IMR-90 (cell line): ENCODE measurements at regions not wholly inside any gene's neighbourhood (a gene's known extent, or its start where the extent isn't known, plus 50 kb on each side); places are given as distances from the start of the nearest gene placed in this dataset.

ENCODE experiments used
- ATAC-seq: fragments of 200-7000 bp; cut with Tn5 transposase; 2 replicates; pipeline ENCODE4 v1.9.1; 2020; ENCODE audit warnings: low read depth, mild to moderate bottlenecking, moderate library complexity
- BruUV-seq: library from RNA; stranded (reverse); fragments of 400-500 nt; replicated peaks from 2 replicates; lab custom pipeline; 2021; lab: Mats Ljungman, UMichigan
- CTCF ChIA-PET: fragments of 300-600 bp; formaldehyde crosslinking; extraction: SDS; loops from one replicate; lab custom pipeline; 2021; ENCODE audit warnings: antibody characterized with exemption; lab: Yijun Ruan, JAX
- POLR2A ChIA-PET: fragments of 300-600 bp; sonication (Branson Sonifier 250); formaldehyde crosslinking; loops from one replicate; lab custom pipeline; 2022; ENCODE audit warnings: antibody characterized with exemption; ENCODE audit not compliant: unreplicated experiment; lab: Charles Lee
- DNase-seq: peaks from one replicate; pipeline ENCODE4 v3.0.0; 2013
- H2AFZ ChIP-seq: replicated peaks from 2 replicates; pipeline ENCODE3; 2013; ENCODE audit warnings: low read length, mild to moderate bottlenecking; ENCODE audit not compliant: poor library complexity
- H2AK5ac ChIP-seq: 2 replicates; pipeline ENCODE4 v1.6.1; 2013; ENCODE audit warnings: low read depth, low read length, inconsistent platforms
- H2AK9ac ChIP-seq: replicated peaks from 2 replicates; pipeline ENCODE3; 2013; ENCODE audit warnings: mild to moderate bottlenecking, low read depth, low read length, moderate library complexity; ENCODE audit not compliant: poor library complexity
- H2BK120ac ChIP-seq: 2 replicates; pipeline ENCODE4 v1.6.1; 2013; ENCODE audit warnings: low read depth, low read length, inconsistent platforms
- H2BK15ac ChIP-seq: 3 replicates; pipeline ENCODE4 v1.6.1; 2013; ENCODE audit warnings: low read depth, low read length, inconsistent platforms
- H2BK20ac ChIP-seq: 2 replicates; pipeline ENCODE4 v1.6.1; 2013; ENCODE audit warnings: low read depth, mild to moderate bottlenecking, inconsistent platforms, low read length, moderate library complexity
- H2BK5ac ChIP-seq: 2 replicates; pipeline ENCODE4 v1.6.1; 2013; ENCODE audit warnings: mild to moderate bottlenecking, low read depth, low read length, inconsistent platforms; ENCODE audit not compliant: poor library complexity, severe bottlenecking
- H3K14ac ChIP-seq: replicated peaks from 2 replicates; pipeline ENCODE4 v1.6.1; 2013; ENCODE audit warnings: low read depth, low read length, inconsistent platforms
- H3K18ac ChIP-seq: 2 replicates; pipeline ENCODE4 v1.6.1; 2013; ENCODE audit warnings: low read depth, low read length, control low read depth
- H3K23ac ChIP-seq: 2 replicates; pipeline ENCODE4 v1.6.1; 2013; ENCODE audit warnings: low read depth, low read length, inconsistent platforms
- H3K27ac ChIP-seq: 2 replicates; pipeline ENCODE4 v1.5.1; 2013; ENCODE audit warnings: mild to moderate bottlenecking, control low read depth, low read length; ENCODE audit not compliant: insufficient read depth
- H3K27me3 ChIP-seq: 2 replicates; pipeline ENCODE4 v1.6.1; 2013; ENCODE audit warnings: low read length; ENCODE audit not compliant: control insufficient read depth, insufficient read depth
- H3K36me3 ChIP-seq: 2 replicates; pipeline ENCODE4 v1.6.1; 2013; ENCODE audit warnings: low read length, mixed read lengths; ENCODE audit not compliant: control insufficient read depth, insufficient read depth
- H3K4ac ChIP-seq: 2 replicates; pipeline ENCODE4 v1.6.1; 2013; ENCODE audit warnings: low read depth, low read length, inconsistent platforms
- H3K4me1 ChIP-seq: 2 replicates; pipeline ENCODE4 v1.6.1; 2013; ENCODE audit warnings: low read length, mixed read lengths; ENCODE audit not compliant: control insufficient read depth, insufficient read depth
- H3K4me2 ChIP-seq: 2 replicates; pipeline ENCODE4 v1.6.1; 2013; ENCODE audit warnings: low read depth, mild to moderate bottlenecking, control low read depth, low read length, moderate library complexity
- H3K4me3 ChIP-seq: 2 replicates; pipeline ENCODE4 v1.5.1; 2013; ENCODE audit warnings: low read depth, mild to moderate bottlenecking, control low read depth, low read length, moderate library complexity; ENCODE audit not compliant: insufficient read depth
- H3K56ac ChIP-seq: 2 replicates; pipeline ENCODE4 v1.6.1; 2013; ENCODE audit warnings: low read length, inconsistent platforms; ENCODE audit not compliant: insufficient read depth; ENCODE audit errors: extremely low read depth
- H3K79me1 ChIP-seq, 2 experiments: 2 replicates each; pipeline ENCODE4 v1.6.1; 2013; ENCODE audit warnings: low read length in 2 of 2, inconsistent platforms in 1 of 2, low read depth in 1 of 2
- H3K9ac ChIP-seq: 2 replicates; pipeline ENCODE4 v1.6.1; 2013; ENCODE audit warnings: low read depth, low read length, control low read depth
- H3K9me1 ChIP-seq: 2 replicates; pipeline ENCODE4 v1.6.1; 2013; ENCODE audit warnings: low read length, inconsistent platforms; ENCODE audit not compliant: insufficient read depth
- H3K9me3 ChIP-seq: 2 replicates; pipeline ENCODE4 v1.6.1; 2013; ENCODE audit warnings: low read length; ENCODE audit not compliant: control insufficient read depth, insufficient read depth
- H4K20me1 ChIP-seq: 2 replicates; pipeline ENCODE4 v1.6.1; 2013; ENCODE audit warnings: low read length, inconsistent platforms; ENCODE audit not compliant: insufficient read depth
- H4K5ac ChIP-seq: 2 replicates; pipeline ENCODE4 v1.6.1; 2013; ENCODE audit warnings: mild to moderate bottlenecking, low read depth, low read length, control low read depth
- H4K8ac ChIP-seq, 2 experiments: 2 replicates each; pipeline ENCODE4 v1.6.1; 2013; ENCODE audit warnings: low read depth in 2 of 2, low read length in 2 of 2, control low read depth in 1 of 2, inconsistent platforms in 1 of 2
- H4K91ac ChIP-seq: 2 replicates; pipeline ENCODE4 v1.6.1; 2013; ENCODE audit warnings: low read depth, low read length, inconsistent platforms; ENCODE audit not compliant: insufficient read depth
- BHLHE40 ChIP-seq: fragments of 150-350 bp; IDR thresholded peaks from 2 replicates; pipeline ENCODE4 v1.6.1; 2016; ENCODE audit warnings: mild to moderate bottlenecking, low read depth, low read length
- CEBPB ChIP-seq: IDR thresholded peaks from 2 replicates; pipeline ENCODE4 v1.6.1; 2012; ENCODE audit warnings: low read depth, low read length, improper control_type of control experiment
- CHD1 ChIP-seq: IDR thresholded peaks from 2 replicates; pipeline ENCODE4 v1.6.1; 2012; ENCODE audit warnings: low read depth, low read length, improper control_type of control experiment
- CTCF ChIP-seq: conservative IDR thresholded peaks from 2 replicates; pipeline ENCODE4 v1.5.1; 2012; ENCODE audit warnings: mild to moderate bottlenecking, low read depth, low read length, improper control_type of control experiment
- ELK1 ChIP-seq: fragments of 150-350 bp; IDR thresholded peaks from 2 replicates; pipeline ENCODE4 v1.6.1; 2016; ENCODE audit warnings: low read depth, mild to moderate bottlenecking, low read length, moderate library complexity, borderline replicate concordance
- FOS ChIP-seq: fragments of 150-350 bp; IDR thresholded peaks from 2 replicates; pipeline ENCODE4 v1.6.1; 2016; ENCODE audit warnings: low read depth, low read length
- MAFK ChIP-seq: IDR thresholded peaks from 2 replicates; pipeline ENCODE4 v1.6.1; 2012; ENCODE audit warnings: low read depth, low read length, improper control_type of control experiment
- MAZ ChIP-seq: IDR thresholded peaks from 2 replicates; pipeline ENCODE4 v1.6.1; 2012; ENCODE audit warnings: low read depth, mild to moderate bottlenecking, low read length, improper control_type of control experiment, moderate library complexity, borderline replicate concordance
- MXI1 ChIP-seq: IDR thresholded peaks from 2 replicates; pipeline ENCODE4 v1.6.1; 2012; ENCODE audit warnings: low read depth, mild to moderate bottlenecking, low read length, moderate library complexity, borderline replicate concordance
- NFE2L2 ChIP-seq: fragments of 150-350 bp; IDR thresholded peaks from 2 replicates; pipeline ENCODE4 v1.6.1; 2016; ENCODE audit warnings: low read depth, mild to moderate bottlenecking, low read length
- POLR2A ChIP-seq: IDR thresholded peaks from 2 replicates; pipeline ENCODE4 v1.6.1; 2012; ENCODE audit warnings: mild to moderate bottlenecking, low read depth, low read length
- RAD21 ChIP-seq: IDR thresholded peaks from 2 replicates; pipeline ENCODE4 v1.6.1; 2012; ENCODE audit warnings: low read length, improper control_type of control experiment
- RCOR1 ChIP-seq: IDR thresholded peaks from 2 replicates; pipeline ENCODE4 v1.6.1; 2012; ENCODE audit warnings: mild to moderate bottlenecking, low read length, improper control_type of control experiment; ENCODE audit not compliant: insufficient replicate concordance
- RFX5 ChIP-seq: IDR thresholded peaks from 2 replicates; pipeline ENCODE4 v1.8.0; 2012; ENCODE audit warnings: low read depth, mild to moderate bottlenecking, low read length, moderate library complexity
- SMC3 ChIP-seq: fragments of 150-350 bp; IDR thresholded peaks from 2 replicates; pipeline ENCODE4 v1.6.1; 2016; ENCODE audit warnings: low read depth, mild to moderate bottlenecking, antibody characterized with exemption, low read length, moderate library complexity
- USF2 ChIP-seq: fragments of 150-350 bp; IDR thresholded peaks from 2 replicates; pipeline ENCODE4 v1.6.1; 2017; ENCODE audit warnings: mild to moderate bottlenecking, antibody characterized with exemption, low read length, low read depth
- WGBS, 2 experiments: methylation state at CpG; one replicate each; pipeline versions ENCODE4 v1.1.5 to v1.1.7; 2013; ENCODE audit warnings: missing lambda C conversion rate in 2 of 2; ENCODE audit not compliant: insufficient read length in 1 of 2; ENCODE audit errors: extremely low coverage in 2 of 2; 5-methylcytosine and 5-hydroxymethylcytosine counted together
- dilution Hi-C: fragments of 300-500 bp; cut with HindIII; formaldehyde crosslinking; loops from one replicate; pipeline ENCODE4 v1.14.3; 2018; ENCODE audit warnings: low sequenced_read_pairs; ENCODE audit not compliant: unreplicated experiment
- in situ Hi-C: fragments of 300-500 bp; cut with MboI; formaldehyde crosslinking; loops from 3 replicates; pipeline ENCODE4 v1.14.3; 2019; ENCODE audit warnings: low sequenced_read_pairs, inconsistent platforms, mixed read lengths
- intact Hi-C: fragments of 100-400 bp; cut with micrococcal nuclease; formaldehyde crosslinking; loops from 2 replicates; pipeline ENCODE4 v1.10.0; 2022

- no peak overlapping the region for H4K5ac ChIP-seq
- H3K4me2 ChIP-seq: no peak overlapping the region
- POLR2A ChIA-PET: no interaction called here
- H3K9ac ChIP-seq: no peak overlapping the region
- peaks cover 7% of the 10 kb centered on the region for H3K27me3 ChIP-seq
- intact Hi-C loops (no loop called here), in situ Hi-C loops (no loop called here), dilution Hi-C loops (no loop called here)
- no peak overlapping the region for H3K18ac ChIP-seq
- H4K20me1 ChIP-seq: no peaks in the 10 kb centered on the region
- TF ChIP-seq MAZ (no peak), RAD21 (no peak), RCOR1 (no peak), POLR2A (no peak), MAFK (no peak), SMC3 (no peak), CTCF (no peak), USF2 (no peak), MXI1 (no peak), NFE2L2 (no peak), FOS (no peak), RFX5 (no peak), ELK1 (no peak), CHD1 (no peak), CEBPB (no peak), BHLHE40 (no peak)
- H2BK5ac ChIP-seq: no peak overlapping the region
- H2AK9ac ChIP-seq: no peak overlapping the region
- H3K79me1 ChIP-seq: no peaks in the 10 kb centered on the region
- H2BK120ac ChIP-seq: no peak overlapping the region
- ATAC-seq: no peak
- H3K27ac ChIP-seq: no peak overlapping the region
- 0% methylated on average over 1 of the region's 6 CpGs; no CpG with 5 or more reads in 1 of the 2 experiments for WGBS, 2 experiments
- H2BK15ac ChIP-seq: no peak overlapping the region
- H4K8ac ChIP-seq: no peak overlapping the region
- H3K4me3 ChIP-seq: no peak overlapping the region
- H4K91ac ChIP-seq: no peak overlapping the region
- H3K9me3 ChIP-seq: no peaks in the 10 kb centered on the region
- H3K36me3 ChIP-seq: no peaks in the 10 kb centered on the region
- H3K14ac ChIP-seq: no peak overlapping the region
- no peaks in the 10 kb centered on the region for H3K4me1 ChIP-seq
- no peak for DNase-seq
- no peak overlapping the region for H3K56ac ChIP-seq
- no peak overlapping the region for H3K4ac ChIP-seq
- no peak overlapping the region for H2BK20ac ChIP-seq
- H3K23ac ChIP-seq: no peak overlapping the region
- H2AFZ ChIP-seq: peak overlapping the region; percentile 5
- BruUV-seq: no TSS peak
- CTCF ChIA-PET: no interaction called here
- H2AK5ac ChIP-seq: no peak overlapping the region
- H3K9me1 ChIP-seq: no peaks in the 10 kb centered on the region
Observed at GRCh38 chr5:74281166-74281565, 359.4 kb downstream of the ENC1 start.
